ENCODE measurements at regions not wholly inside any gene's neighbourhood (a gene's known extent, or its start where the extent isn't known, plus 50 kb on each side); places are given as distances from the start of the nearest gene placed in this dataset.
A peak's percentile ranks its signal among the peaks of the same experiment; 100 is the strongest.

- no peak for TF ChIP-seq CTCF (IDR thresholded peaks at IDR 0.05; ENCODE audit: insufficient read depth, low read length, missing control alignments)
- POLR2A ChIA-PET, result no interaction called here
- CTCF ChIA-PET, result no interaction called here
- DNase-seq (ENCODE audit: low read depth, low spot score), result no peak
- no peak overlapping the region for H3K4me3 ChIP-seq (ENCODE audit: low read depth, low read length)
Observed at GRCh38 chr2:181149056-181149455, 168.7 kb downstream of the UBE2E3 start.

- DNase-seq (ENCODE audit: low read depth, low spot score), result peak; percentile 23
- ChIA-PET POLR2A (no interaction called here), CTCF (no interaction called here)
Observed at GRCh38 chr2:181152226-181152625, 171.8 kb downstream of the UBE2E3 start.

GRCh38 chr2:181152701-181153100 lies 172.3 kb downstream of the UBE2E3 start:
- ChIA-PET POLR2A (no interaction called here), CTCF (interaction anchor here (0.9 kb wide), 1 partner anchor 10 kb away, joined by 4 read pairs; no protein-coding TSS in a partner anchor)
- no peak overlapping the region for H3K4me3 ChIP-seq (ENCODE audit: low read depth, low read length)
- TF ChIP-seq CTCF (IDR thresholded peaks at IDR 0.05; ENCODE audit: insufficient read depth, low read length, missing control alignments), result no peak
- DNase-seq (ENCODE audit: low read depth, low spot score), result no peak

More at GRCh38 chr2:181152226-181152625, 171.8 kb downstream of the UBE2E3 start:
- no peak overlapping the region for H3K4me3 ChIP-seq (ENCODE audit: low read depth, low read length)
- no peak for TF ChIP-seq CTCF (IDR thresholded peaks at IDR 0.05; ENCODE audit: insufficient read depth, low read length, missing control alignments)

- ChIA-PET POLR2A (no interaction called here), CTCF (no interaction called here)
- no peak for DNase-seq (ENCODE audit: low read depth, low spot score)
- no peak for TF ChIP-seq CTCF (IDR thresholded peaks at IDR 0.05; ENCODE audit: insufficient read depth, low read length, missing control alignments)
- no peak overlapping the region for H3K4me3 ChIP-seq (ENCODE audit: low read depth, low read length)
Observed at GRCh38 chr2:181153886-181154285, 173.5 kb downstream of the UBE2E3 start.

GRCh38 chr2:181157326-181157725 lies 176.9 kb downstream of the UBE2E3 start:
- ChIA-PET POLR2A (no interaction called here), CTCF (no interaction called here)

GRCh38 chr2:181158427-181158826 lies 178.0 kb downstream of the UBE2E3 start:
- ChIA-PET POLR2A (no interaction called here), CTCF (no interaction called here)
- H3K4me3 ChIP-seq (ENCODE audit: low read depth, low read length), result no peak overlapping the region
- no peak for DNase-seq (ENCODE audit: low read depth, low spot score)
- no peak for TF ChIP-seq CTCF (IDR thresholded peaks at IDR 0.05; ENCODE audit: insufficient read depth, low read length, missing control alignments)

More at GRCh38 chr2:181157326-181157725, 176.9 kb downstream of the UBE2E3 start:
- TF ChIP-seq CTCF (IDR thresholded peaks at IDR 0.05; ENCODE audit: insufficient read depth, low read length, missing control alignments), result no peak
- peak; percentile 41 for DNase-seq (ENCODE audit: low read depth, low spot score)
- no peak overlapping the region for H3K4me3 ChIP-seq (ENCODE audit: low read depth, low read length)
